ENCODE measurements at regions not wholly inside any gene's neighbourhood (a gene's known extent, or its start where the extent isn't known, plus 50 kb on each side); places are given as distances from the start of the nearest gene placed in this dataset.

- no peak for TF ChIP-seq CTCF (IDR thresholded peaks at IDR 0.05)
- TF ChIP-seq POLR2AphosphoS5 (IDR thresholded peaks at IDR 0.05) = no peak
- TF ChIP-seq POLR2A (IDR thresholded peaks at IDR 0.05) = no peak
- no peak for TF ChIP-seq EP300 (IDR thresholded peaks at IDR 0.05; ENCODE audit: low read depth)
Measured at GRCh38 chr14:105850853-105851581, 324.6 kb downstream of the TMEM121 start.
